WTC11 (cell line): ENCODE measurements at regions not wholly inside any gene's neighbourhood (a gene's known extent, or its start where the extent isn't known, plus 50 kb on each side); places are given as distances from the start of the nearest gene placed in this dataset.

Source experiments
- ATAC-seq: fragments of 200-7000 bp; cut with Tn5 transposase; 2 replicates; pipeline ENCODE4 v1.10.0; 2021; ENCODE audit warnings: mild to moderate bottlenecking, moderate library complexity
- CTCF ChIA-PET: fragments of 300-600 bp; sonication (Branson Sonifier 250); formaldehyde crosslinking; loops from one replicate; lab custom pipeline; 2021; ENCODE audit warnings: antibody characterized with exemption; lab: Charles Lee
- POLR2A ChIA-PET: fragments of 350-600 bp; sonication (Branson Sonifier 250); formaldehyde crosslinking; loops from one replicate; lab custom pipeline; 2021; ENCODE audit warnings: antibody characterized with exemption; lab: Charles Lee
- DNase-seq: peaks from one replicate; pipeline ENCODE4 v3.0.0; 2021; ENCODE audit warnings: low spot score
- H3K27ac Mint-ChIP-seq: 2 replicates; pipeline ENCODE4 v1.8.0; 2021; ENCODE audit warnings: mixed read lengths
- H3K27me3 Mint-ChIP-seq: 2 replicates; pipeline ENCODE4 v1.8.0; 2021; ENCODE audit warnings: low read depth, mild to moderate bottlenecking, moderate library complexity, mixed read lengths
- H3K36me3 Mint-ChIP-seq: 2 replicates; pipeline ENCODE4 v1.8.0; 2021; ENCODE audit warnings: mixed read lengths
- H3K4me1 Mint-ChIP-seq: 2 replicates; pipeline ENCODE4 v1.8.0; 2022; ENCODE audit warnings: mixed read lengths
- H3K4me3 Mint-ChIP-seq: 2 replicates; pipeline ENCODE4 v1.8.0; 2021; ENCODE audit warnings: mild to moderate bottlenecking, moderate library complexity, mixed read lengths
- H3K9me3 Mint-ChIP-seq: 2 replicates; pipeline ENCODE4 v1.8.0; 2021; ENCODE audit warnings: mixed read lengths
- CREB1 ChIP-seq: sonication (generic); formaldehyde crosslinking; IDR thresholded peaks from 2 replicates; pipeline ENCODE4 v1.8.0; 2023; ENCODE audit warnings: mild to moderate bottlenecking, missing genetic modification reagents
- CTCF ChIP-seq: fragments of 200-600 bp; IDR thresholded peaks from 2 replicates; pipeline ENCODE4 v1.8.0; 2022; ENCODE audit warnings: antibody characterized with exemption
- EMX1 ChIP-seq: fragments of 250-450 bp; sonication (Bioruptor Pico); IDR thresholded peaks from 2 replicates; pipeline ENCODE4 v1.8.0; 2021; ENCODE audit warnings: mild to moderate bottlenecking
- ERG ChIP-seq: fragments of 250-450 bp; sonication (Bioruptor Pico); IDR thresholded peaks from 2 replicates; pipeline ENCODE4 v1.8.0; 2021; ENCODE audit warnings: mild to moderate bottlenecking
- ESRRA ChIP-seq: sonication (generic); formaldehyde crosslinking; IDR thresholded peaks from 2 replicates; pipeline ENCODE4 v1.8.1; 2022; ENCODE audit warnings: mild to moderate bottlenecking, missing genetic modification reagents, borderline replicate concordance
- FOXP4 ChIP-seq: sonication (generic); formaldehyde crosslinking; IDR thresholded peaks from 2 replicates; pipeline ENCODE4 v1.8.0; 2022; ENCODE audit warnings: mild to moderate bottlenecking, missing genetic modification reagents
- GABPB1 ChIP-seq: sonication (generic); formaldehyde crosslinking; IDR thresholded peaks from 2 replicates; pipeline ENCODE4 v1.8.1; 2023; ENCODE audit warnings: mild to moderate bottlenecking, missing genetic modification reagents
- GTF2I ChIP-seq: fragments of 250-450 bp; sonication (Bioruptor Pico); conservative IDR thresholded peaks from 2 replicates; pipeline ENCODE4 v1.4.0; 2021; ENCODE audit warnings: mild to moderate bottlenecking
- HMGA2 ChIP-seq: fragments of 250-450 bp; sonication (Bioruptor Pico); IDR thresholded peaks from 2 replicates; pipeline ENCODE4 v1.4.0; 2021; ENCODE audit warnings: mild to moderate bottlenecking, moderate library complexity
- NFE2L1 ChIP-seq: sonication (generic); formaldehyde crosslinking; IDR thresholded peaks from 2 replicates; pipeline ENCODE4 v1.8.1; 2023; ENCODE audit warnings: missing genetic modification reagents
- NFYB ChIP-seq: sonication (generic); formaldehyde crosslinking; conservative IDR thresholded peaks from 2 replicates; pipeline ENCODE4 v1.8.0; 2022; ENCODE audit warnings: low read depth, missing genetic modification reagents
- NR1H2 ChIP-seq: sonication (generic); formaldehyde crosslinking; IDR thresholded peaks from 2 replicates; pipeline ENCODE4 v1.9.0; 2021; ENCODE audit warnings: mild to moderate bottlenecking, moderate library complexity, missing genetic modification reagents
- NR3C1 ChIP-seq: sonication (generic); formaldehyde crosslinking; conservative IDR thresholded peaks from 2 replicates; pipeline ENCODE4 v1.8.1; 2023; ENCODE audit warnings: low read depth, mild to moderate bottlenecking, missing genetic modification reagents
- PREB ChIP-seq: sonication (generic); formaldehyde crosslinking; IDR thresholded peaks from 2 replicates; pipeline ENCODE4 v1.8.1; 2022; ENCODE audit warnings: mild to moderate bottlenecking, missing genetic modification reagents, moderate library complexity, borderline replicate concordance
- STAT6 ChIP-seq: sonication (generic); formaldehyde crosslinking; conservative IDR thresholded peaks from 2 replicates; pipeline ENCODE4 v1.8.1; 2023; ENCODE audit warnings: mild to moderate bottlenecking, low read depth, missing genetic modification reagents, moderate library complexity
- TEAD4 ChIP-seq: sonication (generic); formaldehyde crosslinking; IDR thresholded peaks from 2 replicates; pipeline ENCODE4 v1.8.0; 2022; ENCODE audit warnings: mild to moderate bottlenecking, missing genetic modification reagents
- ZNF121 ChIP-seq: sonication (generic); formaldehyde crosslinking; IDR thresholded peaks from 2 replicates; pipeline ENCODE4 v1.8.0; 2023; ENCODE audit warnings: missing genetic modification reagents
- ZNF219 ChIP-seq: sonication (generic); formaldehyde crosslinking; IDR thresholded peaks from 2 replicates; pipeline ENCODE4 v1.8.0; 2023; ENCODE audit warnings: missing genetic modification reagents, mild to moderate bottlenecking, borderline replicate concordance
- ZNF263 ChIP-seq: sonication (generic); formaldehyde crosslinking; IDR thresholded peaks from 2 replicates; pipeline ENCODE4 v1.8.1; 2022; ENCODE audit warnings: low read depth, mild to moderate bottlenecking, moderate library complexity, missing genetic modification reagents
- ZNF317 ChIP-seq: sonication (generic); formaldehyde crosslinking; IDR thresholded peaks from 2 replicates; pipeline ENCODE4 v1.8.1; 2023; ENCODE audit warnings: low read depth, mild to moderate bottlenecking, moderate library complexity, missing genetic modification reagents, borderline replicate concordance
- ZNF416 ChIP-seq: fragments of 250-450 bp; sonication (Bioruptor Pico); IDR thresholded peaks from 2 replicates; pipeline ENCODE4 v1.9.0; 2021; ENCODE audit warnings: mild to moderate bottlenecking, inconsistent platforms
- ZNF423 ChIP-seq: fragments of 250-450 bp; sonication (Bioruptor Pico); IDR thresholded peaks from 2 replicates; pipeline ENCODE4 v2.1.2; 2022; ENCODE audit warnings: mild to moderate bottlenecking, moderate library complexity

GRCh38 chr7:98774884-98775283, 94.9 kb downstream of the TMEM130 start:
- H3K27ac Mint-ChIP-seq: no peak overlapping the region
- TF ChIP-seq ERG (no peak), EMX1 (no peak), HMGA2 (CRISPR knock-in tag) (no peak), NFE2L1 (CRISPR knock-in tag) (no peak)
- H3K27me3 Mint-ChIP-seq: peaks cover 8% of the 10 kb centered on the region
- H3K36me3 Mint-ChIP-seq: no peaks in the 10 kb centered on the region
- POLR2A ChIA-PET: no interaction called here
- ATAC-seq: no peak
- no peak for DNase-seq
- H3K9me3 Mint-ChIP-seq: peaks cover 4% of the 10 kb centered on the region; the same call in 1 of the 2 replicates
- H3K4me1 Mint-ChIP-seq: peaks cover 35% of the 10 kb centered on the region
- CTCF ChIA-PET: interaction anchor here (1.2 to 2.2 kb wide), 3 partner anchors 29 to 62 kb away, joined by 4 to 7 read pairs (median 5); no protein-coding TSS in a partner anchor
- no peak overlapping the region for H3K4me3 Mint-ChIP-seq

- H3K4me1 Mint-ChIP-seq: peaks cover 20% of the 10 kb centered on the region
- no peaks in the 10 kb centered on the region for H3K36me3 Mint-ChIP-seq
- no peak for TF ChIP-seq NR1H2 (CRISPR knock-in tag)
- no peak for TF ChIP-seq CREB1 (CRISPR knock-in tag)
- TF ChIP-seq STAT6: no peak
- no peak for TF ChIP-seq NFE2L1 (CRISPR knock-in tag)
- no peak for TF ChIP-seq NR3C1 (CRISPR knock-in tag)
- no peak for TF ChIP-seq ZNF219
- TF ChIP-seq ZNF416 (CRISPR knock-in tag): no peak
- no peak for TF ChIP-seq ZNF121 (CRISPR knock-in tag)
- TF ChIP-seq ZNF263 (CRISPR knock-in tag): no peak
- no peak for TF ChIP-seq PREB (CRISPR knock-in tag)
- TF ChIP-seq NFYB: no peak
- no peak for TF ChIP-seq ZNF423 (CRISPR knock-in tag)
- H3K9me3 Mint-ChIP-seq: peaks cover 8% of the 10 kb centered on the region; the same call in 1 of the 2 replicates
- H3K27me3 Mint-ChIP-seq: peaks cover 7% of the 10 kb centered on the region
- DNase-seq (no peak), ATAC-seq (no peak)
- no peak overlapping the region for H3K27ac Mint-ChIP-seq
- ChIA-PET CTCF (interaction anchor here (0.6 to 4.0 kb wide), 2 partner anchors 31 to 54 kb away, joined by 3 to 18 read pairs; no protein-coding TSS in a partner anchor), POLR2A (no interaction called here)
- H3K4me3 Mint-ChIP-seq: no peak overlapping the region
Measured at GRCh38 chr7:98777051-98777450, 92.8 kb downstream of the TMEM130 start.

- TF ChIP-seq GABPB1 (no peak), GTF2I (CRISPR knock-in tag) (no peak), FOXP4 (CRISPR knock-in tag) (no peak), ESRRA (no peak), CTCF (no peak), TEAD4 (CRISPR knock-in tag) (no peak), ZNF317 (CRISPR knock-in tag) (no peak)
- no peaks in the 10 kb centered on the region for H3K36me3 Mint-ChIP-seq
- ChIA-PET POLR2A (no interaction called here), CTCF (interaction anchor here (4.0 kb wide), 1 partner anchor 53 kb away, joined by 18 read pairs; no protein-coding TSS in a partner anchor)
- peaks cover 11% of the 10 kb centered on the region for H3K4me1 Mint-ChIP-seq
- H3K4me3 Mint-ChIP-seq: no peak overlapping the region
- no peaks in the 10 kb centered on the region; the same call in 1 of the 2 replicates for H3K27me3 Mint-ChIP-seq
- ATAC-seq: no peak
- no peak for DNase-seq
- peaks cover 8% of the 10 kb centered on the region; the same call in 1 of the 2 replicates for H3K9me3 Mint-ChIP-seq
- H3K27ac Mint-ChIP-seq: no peak overlapping the region
Measured at GRCh38 chr7:98778421-98778820, 91.4 kb downstream of the TMEM130 start.
